ENCODE measurements at regions not wholly inside any gene's neighbourhood (a gene's known extent, or its start where the extent isn't known, plus 50 kb on each side); places are given as distances from the start of the nearest gene placed in this dataset.

GRCh38 chr14:99117671-99118045, 154.3 kb downstream of the BCL11B start:
- no peak for DNase-seq (ENCODE audit: low read depth)
- no peak overlapping the region for H3K4me3 ChIP-seq (ENCODE audit: low read length)
- TF ChIP-seq, protein P1, sequence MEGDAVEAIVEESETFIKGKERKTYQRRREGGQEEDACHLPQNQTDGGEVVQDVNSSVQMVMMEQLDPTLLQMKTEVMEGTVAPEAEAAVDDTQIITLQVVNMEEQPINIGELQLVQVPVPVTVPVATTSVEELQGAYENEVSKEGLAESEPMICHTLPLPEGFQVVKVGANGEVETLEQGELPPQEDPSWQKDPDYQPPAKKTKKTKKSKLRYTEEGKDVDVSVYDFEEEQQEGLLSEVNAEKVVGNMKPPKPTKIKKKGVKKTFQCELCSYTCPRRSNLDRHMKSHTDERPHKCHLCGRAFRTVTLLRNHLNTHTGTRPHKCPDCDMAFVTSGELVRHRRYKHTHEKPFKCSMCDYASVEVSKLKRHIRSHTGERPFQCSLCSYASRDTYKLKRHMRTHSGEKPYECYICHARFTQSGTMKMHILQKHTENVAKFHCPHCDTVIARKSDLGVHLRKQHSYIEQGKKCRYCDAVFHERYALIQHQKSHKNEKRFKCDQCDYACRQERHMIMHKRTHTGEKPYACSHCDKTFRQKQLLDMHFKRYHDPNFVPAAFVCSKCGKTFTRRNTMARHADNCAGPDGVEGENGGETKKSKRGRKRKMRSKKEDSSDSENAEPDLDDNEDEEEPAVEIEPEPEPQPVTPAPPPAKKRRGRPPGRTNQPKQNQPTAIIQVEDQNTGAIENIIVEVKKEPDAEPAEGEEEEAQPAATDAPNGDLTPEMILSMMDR (conservative IDR thresholded peaks at IDR 0.05; ENCODE audit: low read depth, low read length) = no peak

- H3K4me3 ChIP-seq (ENCODE audit: low read length) = no peak overlapping the region
- no peak for DNase-seq (ENCODE audit: low read depth)
- TF ChIP-seq, protein P1 (conservative IDR thresholded peaks at IDR 0.05; ENCODE audit: low read depth, low read length) = peak; percentile 24
These were observed 153.8 kb downstream of the BCL11B start for GRCh38 chr14:99118046-99118721.

- DNase-seq (ENCODE audit: low read depth) = no peak
- TF ChIP-seq, protein P1 (conservative IDR thresholded peaks at IDR 0.05; ENCODE audit: low read depth, low read length) = no peak
- H3K4me3 ChIP-seq (ENCODE audit: low read length) = no peak overlapping the region
These were observed 153.1 kb downstream of the BCL11B start for GRCh38 chr14:99118946-99119345.

Measured in retinal pigment epithelial cell (primary cell).